GM12891 (cell line): ENCODE measurements at regions not wholly inside any gene's neighbourhood (a gene's known extent, or its start where the extent isn't known, plus 50 kb on each side); places are given as distances from the start of the nearest gene placed in this dataset.
"Not testable (repeated sequence)": the region's sequence is repeated elsewhere in the genome, so short reads cannot be mapped to it uniquely, and the experiment has no call there.

Experiments used
- PAX5 ChIP-seq: IDR thresholded peaks from 2 replicates; pipeline ENCODE4 v1.6.1; 2011; ENCODE audit warnings: low read length, moderate library complexity, mild to moderate bottlenecking; ENCODE audit not compliant: insufficient read depth, severe bottlenecking
- POLR2A ChIP-seq: IDR thresholded peaks from 2 replicates; pipeline ENCODE4 v1.6.1; 2011; ENCODE audit warnings: low read depth, low read length, control low read depth
- POLR2AphosphoS5 ChIP-seq: IDR thresholded peaks from 2 replicates; pipeline ENCODE4 v1.6.1; 2011; ENCODE audit warnings: low read depth, low read length, control low read depth
- POU2F2 ChIP-seq: IDR thresholded peaks from 2 replicates; pipeline ENCODE4 v1.6.1; 2011; ENCODE audit warnings: low read depth, mild to moderate bottlenecking, control low read depth, low read length, moderate library complexity
- SPI1 ChIP-seq: IDR thresholded peaks from 2 replicates; pipeline ENCODE4 v1.6.1; 2011; ENCODE audit warnings: low read depth, low read length, control low read depth
- TAF1 ChIP-seq: IDR thresholded peaks from 2 replicates; pipeline ENCODE4 v1.6.1; 2011; ENCODE audit warnings: low read depth, low read length, control low read depth

DNA sequence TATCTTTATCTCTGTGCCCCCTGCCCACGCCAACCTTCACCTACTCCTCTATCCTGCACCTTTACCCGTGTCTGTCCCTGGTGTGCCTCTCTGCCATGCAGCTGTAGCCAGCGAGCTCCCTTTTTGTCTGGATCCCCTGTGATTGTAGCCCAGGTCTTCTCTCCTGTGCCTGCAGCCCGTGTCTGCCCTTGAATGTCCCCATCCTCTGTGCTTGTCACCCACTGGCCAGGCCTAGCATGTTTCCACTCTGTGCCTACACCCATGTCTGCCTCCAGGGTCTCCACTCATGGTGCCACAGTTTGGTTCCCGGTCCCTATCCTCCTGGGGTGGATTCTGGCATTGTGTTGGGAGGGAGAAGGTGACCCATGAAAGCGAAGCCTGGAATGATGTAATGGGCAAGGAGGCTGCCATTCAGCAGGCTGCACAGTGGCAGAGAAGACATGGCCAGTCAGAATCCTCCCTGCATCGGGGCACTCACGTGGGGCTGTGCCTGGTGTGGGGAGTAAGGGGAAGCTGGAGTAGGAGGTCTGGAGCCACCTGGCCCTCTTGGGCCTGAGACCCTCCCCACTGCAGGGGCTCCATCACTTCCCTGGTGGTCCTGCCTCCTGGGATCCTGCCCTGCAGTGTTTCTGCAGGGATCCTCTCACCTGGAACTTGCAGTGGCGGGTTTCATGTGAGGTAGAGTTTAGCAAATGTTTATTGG lies 101.0 kb downstream of the GOSR1 start:
- not testable (repeated sequence) for TF ChIP-seq POLR2AphosphoS5, PAX5, POLR2A, TAF1, SPI1, POU2F2
